Kidney capillary endothelial cell (primary cell): ENCODE measurements at regions not wholly inside any gene's neighbourhood (a gene's known extent, or its start where the extent isn't known, plus 50 kb on each side); places are given as distances from the start of the nearest gene placed in this dataset.

Experiments
- DNase-seq: peaks from one replicate; pipeline ENCODE4 v3.0.0-alpha.2; 2018; ENCODE audit warnings: low spot score

DNA sequence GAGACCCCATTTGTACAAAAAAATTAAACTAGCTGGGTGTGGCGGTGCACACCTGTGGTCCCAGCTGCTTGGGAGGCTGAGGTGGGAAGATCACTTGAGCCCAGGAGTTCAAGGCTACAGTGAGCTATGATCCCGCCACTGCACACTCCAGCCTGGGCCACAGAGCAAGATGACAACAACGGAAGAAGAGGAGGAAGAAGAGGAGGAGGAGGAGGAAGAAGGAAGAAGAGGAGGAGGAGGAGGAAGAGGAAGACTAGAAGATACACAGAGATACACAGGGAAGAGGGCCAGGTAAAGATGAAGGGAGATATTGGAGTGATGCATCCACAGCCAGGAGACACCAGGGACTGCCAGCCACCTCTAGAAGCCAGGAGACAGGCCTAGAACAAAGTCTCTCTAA is 75.7 kb upstream of the PTER start:
- DNase-seq: no peak

DNA sequence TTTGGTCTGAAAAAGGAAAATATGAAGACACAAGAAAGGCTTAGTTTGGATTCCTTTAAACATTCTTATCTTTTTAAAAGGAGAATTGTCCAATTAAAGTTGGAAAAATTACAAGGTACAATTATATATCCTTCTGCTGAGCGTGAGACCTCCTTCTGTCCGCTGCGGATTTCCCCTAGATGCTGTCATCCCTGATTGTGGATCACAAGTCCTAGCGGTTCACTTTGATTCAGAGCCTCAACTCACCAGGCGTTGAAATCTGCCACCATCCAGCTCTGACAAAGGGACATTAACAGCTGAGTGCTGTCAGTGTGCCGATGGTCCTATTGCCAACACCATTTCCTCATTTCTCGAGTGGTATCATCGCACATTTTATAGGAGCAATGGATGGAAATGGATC is 73.1 kb upstream of the PTER start:
- DNase-seq: no peak

DNA sequence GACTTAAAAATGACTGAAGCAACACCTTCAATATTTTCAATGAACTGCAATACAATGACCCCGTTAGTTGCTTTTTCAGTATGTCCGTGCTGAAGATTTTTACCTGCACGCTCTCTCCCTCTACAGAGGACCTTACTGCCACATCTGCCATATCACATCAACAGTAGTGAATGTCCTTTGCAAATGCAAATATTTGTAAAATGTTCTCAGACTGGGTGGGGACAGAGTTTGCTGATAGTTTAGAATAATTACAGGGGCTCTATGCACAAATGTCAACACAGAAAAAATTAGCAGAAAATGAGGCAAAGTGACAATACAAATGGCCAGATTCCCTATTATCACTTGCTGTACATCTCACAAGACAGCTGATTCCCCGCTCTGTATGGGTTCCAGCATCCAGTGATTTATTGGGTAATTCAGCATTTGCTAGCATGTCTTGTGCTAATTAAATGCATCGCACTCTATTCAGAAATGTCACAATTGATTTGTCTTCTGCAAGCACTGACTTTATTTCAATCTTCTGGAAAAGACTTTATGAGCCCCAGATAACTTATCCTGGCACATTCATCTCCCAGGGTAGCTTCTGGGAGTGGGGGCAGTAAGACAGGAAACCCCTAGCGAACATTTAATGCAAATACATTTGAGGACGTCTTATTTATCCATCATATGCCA is 69.1 kb upstream of the PTER start:
- DNase-seq: no peak

DNA sequence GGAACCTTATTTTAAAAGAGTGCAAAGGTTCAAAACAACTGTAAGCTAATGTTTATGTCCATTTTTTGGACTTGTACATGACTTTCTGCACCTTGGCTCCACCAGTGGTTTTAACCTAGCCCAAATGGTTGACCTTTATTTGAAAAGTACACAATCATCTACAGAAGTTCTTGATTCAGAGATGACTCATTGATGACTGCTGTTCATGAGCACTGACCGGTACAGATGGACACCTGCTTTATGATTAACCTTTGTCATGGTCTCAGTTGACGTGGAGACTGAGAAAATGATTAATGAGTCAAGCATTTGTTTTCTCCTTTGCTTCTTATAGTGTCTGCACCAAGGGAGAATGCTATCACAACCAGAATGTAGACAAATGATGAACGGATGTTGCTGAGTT is 55.7 kb upstream of the PTER start:
- peak; percentile 47 for DNase-seq

DNA sequence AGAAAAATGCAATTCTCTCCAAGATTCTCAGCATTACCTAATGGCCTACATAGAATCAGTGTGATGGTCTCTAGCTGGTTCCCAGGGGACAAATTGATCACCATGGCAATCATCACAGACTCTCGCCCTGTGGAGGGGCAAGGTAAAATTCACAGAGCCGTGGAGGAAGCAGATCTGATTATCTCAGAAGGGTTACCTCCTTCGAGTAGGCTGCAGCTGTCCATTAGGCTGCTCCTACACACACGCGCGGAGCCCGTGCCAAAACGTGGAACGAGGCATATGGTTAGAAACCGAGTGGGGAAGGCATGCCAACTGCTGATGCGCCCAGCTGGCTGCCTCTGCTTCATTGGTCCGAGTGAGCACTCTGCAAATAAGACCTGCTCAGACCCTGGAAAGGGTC is 52.8 kb upstream of the PTER start:
- no peak for DNase-seq

DNA sequence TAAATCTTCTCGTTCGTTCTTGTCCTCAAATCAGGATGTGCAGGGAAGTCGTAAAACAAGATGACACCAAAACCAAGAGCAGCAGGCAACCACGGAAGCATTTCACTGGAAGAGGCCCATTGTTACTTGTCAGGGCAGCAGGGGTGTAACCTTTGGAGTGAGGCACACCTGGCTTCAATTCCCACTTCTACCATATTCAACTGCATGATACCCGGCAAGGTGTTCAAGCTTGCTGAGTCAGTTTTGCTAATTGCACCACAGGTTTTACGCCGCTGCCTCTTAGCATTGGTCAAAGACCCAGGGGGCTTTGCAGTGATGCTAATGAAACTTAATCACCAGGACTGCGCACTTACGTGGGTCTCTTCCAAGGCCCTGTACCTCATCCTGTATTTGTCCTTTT is 50.0 kb upstream of the PTER start:
- DNase-seq: no peak
